Breast epithelium (tissue), 3 donors: ENCODE measurements at regions not wholly inside any gene's neighbourhood (a gene's known extent, or its start where the extent isn't known, plus 50 kb on each side); places are given as distances from the start of the nearest gene placed in this dataset.

Experiments used
- POLR2A ChIP-seq: fragments of 450-650 bp; IDR thresholded peaks from one replicate; pipeline ENCODE4 v1.6.1; 2016; ENCODE audit warnings: antibody characterized with exemption, mild to moderate bottlenecking, moderate library complexity
- POLR2AphosphoS5 ChIP-seq, 3 donors: sonication (generic); formaldehyde crosslinking; IDR thresholded peaks; one replicate each; pipeline ENCODE4 v1.6.1; 2017; ENCODE audit warnings: antibody characterized with exemption in 3 of 3
- TF ChIP-seq, protein P1 (sequence below), 3 donors: fragments of 450-650 bp; IDR thresholded peaks; one replicate each; pipeline ENCODE4 v1.5.1; 2016 to 2017; ENCODE audit warnings: antibody characterized with exemption in 3 of 3, mild to moderate bottlenecking in 3 of 3, moderate library complexity in 3 of 3

DNA sequence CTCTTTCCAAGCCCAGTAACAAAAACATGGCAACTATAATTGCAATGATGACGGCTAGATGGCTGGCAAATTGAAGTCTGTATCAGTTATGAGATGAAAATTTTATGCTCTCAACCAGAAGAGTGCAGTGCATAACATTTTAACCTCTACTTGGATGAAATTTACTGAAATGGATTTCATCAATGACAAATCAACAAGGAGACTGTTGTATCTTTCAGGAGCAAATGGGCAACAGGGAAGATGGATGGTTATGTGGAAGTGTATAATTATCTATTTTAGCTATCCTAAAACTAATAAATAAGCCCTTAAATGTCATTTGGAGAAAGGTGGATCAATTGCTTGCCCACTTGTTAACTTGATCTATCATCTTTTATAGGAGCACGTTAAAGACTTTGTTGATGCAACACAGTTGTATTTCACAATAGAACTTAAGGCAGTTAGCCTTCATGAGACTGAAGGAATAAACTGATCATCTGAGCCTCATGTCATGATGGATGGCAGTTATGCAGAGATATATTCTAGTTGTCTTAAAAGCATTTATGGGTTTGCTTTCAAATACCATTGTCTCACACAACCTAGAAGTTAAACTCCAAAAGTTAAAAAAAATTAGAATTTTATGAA lies 315.1 kb upstream of the TBC1D5 start:
- TF ChIP-seq, protein P1, sequence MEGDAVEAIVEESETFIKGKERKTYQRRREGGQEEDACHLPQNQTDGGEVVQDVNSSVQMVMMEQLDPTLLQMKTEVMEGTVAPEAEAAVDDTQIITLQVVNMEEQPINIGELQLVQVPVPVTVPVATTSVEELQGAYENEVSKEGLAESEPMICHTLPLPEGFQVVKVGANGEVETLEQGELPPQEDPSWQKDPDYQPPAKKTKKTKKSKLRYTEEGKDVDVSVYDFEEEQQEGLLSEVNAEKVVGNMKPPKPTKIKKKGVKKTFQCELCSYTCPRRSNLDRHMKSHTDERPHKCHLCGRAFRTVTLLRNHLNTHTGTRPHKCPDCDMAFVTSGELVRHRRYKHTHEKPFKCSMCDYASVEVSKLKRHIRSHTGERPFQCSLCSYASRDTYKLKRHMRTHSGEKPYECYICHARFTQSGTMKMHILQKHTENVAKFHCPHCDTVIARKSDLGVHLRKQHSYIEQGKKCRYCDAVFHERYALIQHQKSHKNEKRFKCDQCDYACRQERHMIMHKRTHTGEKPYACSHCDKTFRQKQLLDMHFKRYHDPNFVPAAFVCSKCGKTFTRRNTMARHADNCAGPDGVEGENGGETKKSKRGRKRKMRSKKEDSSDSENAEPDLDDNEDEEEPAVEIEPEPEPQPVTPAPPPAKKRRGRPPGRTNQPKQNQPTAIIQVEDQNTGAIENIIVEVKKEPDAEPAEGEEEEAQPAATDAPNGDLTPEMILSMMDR (IDR thresholded peaks at IDR 0.05): no peak
- TF ChIP-seq POLR2AphosphoS5 (IDR thresholded peaks at IDR 0.05) (no peak), POLR2A (no peak)
